MM.1S (cell line): ENCODE measurements at regions not wholly inside any gene's neighbourhood (a gene's known extent, or its start where the extent isn't known, plus 50 kb on each side); places are given as distances from the start of the nearest gene placed in this dataset.

Experiments
- CTCF ChIP-seq: fragments of 300-600 bp; sonication (generic); IDR thresholded peaks from 2 replicates; pipeline ENCODE4 v1.5.1; 2016; ENCODE audit warnings: antibody characterized with exemption, low read length, mixed read lengths
- EZH2 ChIP-seq: fragments of 300-600 bp; sonication (generic); optimal IDR thresholded peaks from 2 replicates; pipeline ENCODE3; 2017; ENCODE audit warnings: low read depth, mild to moderate bottlenecking, antibody characterized with exemption, low read length, mixed read lengths
- EZH2phosphoT487 ChIP-seq: fragments of 300-600 bp; sonication (generic); IDR thresholded peaks from 2 replicates; pipeline ENCODE4 v1.6.1; 2018; ENCODE audit warnings: antibody characterized with exemption, low read length

DNA sequence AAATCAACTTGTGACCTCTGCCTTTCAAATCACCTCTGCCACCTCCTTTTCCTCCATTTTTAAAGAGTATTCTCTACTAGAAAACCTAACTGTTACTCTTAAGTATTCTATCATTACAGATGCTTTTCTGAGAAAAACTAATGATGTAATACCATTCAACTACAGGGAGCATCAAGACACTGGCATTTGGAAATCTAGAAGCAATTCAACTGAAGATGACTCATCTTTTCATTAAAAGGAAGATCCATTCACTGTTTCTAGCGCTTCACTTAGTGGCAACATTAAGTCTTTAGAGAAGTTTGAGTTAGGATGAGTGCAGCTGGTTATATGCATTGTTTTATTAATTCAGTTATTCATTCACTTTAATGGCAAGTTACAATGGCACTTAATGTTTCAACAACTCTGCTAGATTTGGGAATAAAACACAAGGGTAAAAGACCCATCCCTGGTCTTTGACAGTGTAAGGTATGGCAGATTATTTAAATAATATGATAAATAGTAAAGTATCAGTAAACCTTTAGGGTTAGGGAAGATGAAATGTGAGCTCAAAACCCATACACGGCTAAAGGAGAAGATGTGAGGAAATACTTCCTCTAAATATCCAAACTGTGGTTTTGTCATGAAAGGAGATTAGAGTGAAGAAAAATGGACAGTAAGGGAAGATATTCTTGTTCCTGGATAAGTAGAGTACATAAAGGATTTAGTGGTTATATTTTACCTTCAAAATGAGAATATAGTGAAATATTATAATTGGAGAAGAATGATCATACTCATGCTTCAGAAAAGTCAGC is 61.7 kb downstream of the KCNJ2 start:
- no peak for TF ChIP-seq CTCF
- TF ChIP-seq EZH2: no peak
- no peak for TF ChIP-seq EZH2phosphoT487
